AG09309 (cell line): ENCODE measurements at regions not wholly inside any gene's neighbourhood (a gene's known extent, or its start where the extent isn't known, plus 50 kb on each side); places are given as distances from the start of the nearest gene placed in this dataset.

Experiments used
- DNase-seq: peaks from one replicate; pipeline ENCODE4 v3.0.0-alpha.2; 2010; ENCODE audit warnings: low read depth
- H3K4me3 ChIP-seq: 2 replicates; pipeline ENCODE4 v1.5.1; 2011; ENCODE audit warnings: mild to moderate bottlenecking, low read depth, low read length, moderate library complexity; ENCODE audit not compliant: control insufficient read depth
- TF ChIP-seq, protein P1 (sequence below): IDR thresholded peaks from 2 replicates; pipeline ENCODE4 v1.5.1; 2011; ENCODE audit warnings: mild to moderate bottlenecking, low read depth, low read length, inconsistent platforms; ENCODE audit not compliant: insufficient read depth, control insufficient read depth; ENCODE audit errors: missing control alignments

DNA sequence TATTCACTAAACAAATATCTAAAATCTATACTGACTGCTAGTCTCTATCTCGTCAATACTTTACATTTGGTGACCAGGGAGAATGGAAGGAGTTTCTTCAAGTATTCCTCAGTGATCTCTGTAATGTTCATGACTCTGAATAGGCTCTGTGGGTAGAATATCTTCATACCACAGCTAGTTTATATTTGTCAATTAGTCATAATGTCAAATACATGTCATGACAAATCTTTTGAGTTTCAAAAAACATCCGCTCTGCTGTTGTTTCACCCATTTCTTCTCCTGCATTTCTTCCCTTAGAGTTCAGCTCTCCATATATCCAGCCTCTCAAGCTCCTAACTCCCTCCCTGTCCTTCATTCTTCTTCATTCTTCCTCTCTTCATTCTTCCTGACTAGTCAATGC lies 206.5 kb upstream of the FANCL start:
- DNase-seq: no peak
- H3K4me3 ChIP-seq: no peak overlapping the region
- TF ChIP-seq, protein P1, sequence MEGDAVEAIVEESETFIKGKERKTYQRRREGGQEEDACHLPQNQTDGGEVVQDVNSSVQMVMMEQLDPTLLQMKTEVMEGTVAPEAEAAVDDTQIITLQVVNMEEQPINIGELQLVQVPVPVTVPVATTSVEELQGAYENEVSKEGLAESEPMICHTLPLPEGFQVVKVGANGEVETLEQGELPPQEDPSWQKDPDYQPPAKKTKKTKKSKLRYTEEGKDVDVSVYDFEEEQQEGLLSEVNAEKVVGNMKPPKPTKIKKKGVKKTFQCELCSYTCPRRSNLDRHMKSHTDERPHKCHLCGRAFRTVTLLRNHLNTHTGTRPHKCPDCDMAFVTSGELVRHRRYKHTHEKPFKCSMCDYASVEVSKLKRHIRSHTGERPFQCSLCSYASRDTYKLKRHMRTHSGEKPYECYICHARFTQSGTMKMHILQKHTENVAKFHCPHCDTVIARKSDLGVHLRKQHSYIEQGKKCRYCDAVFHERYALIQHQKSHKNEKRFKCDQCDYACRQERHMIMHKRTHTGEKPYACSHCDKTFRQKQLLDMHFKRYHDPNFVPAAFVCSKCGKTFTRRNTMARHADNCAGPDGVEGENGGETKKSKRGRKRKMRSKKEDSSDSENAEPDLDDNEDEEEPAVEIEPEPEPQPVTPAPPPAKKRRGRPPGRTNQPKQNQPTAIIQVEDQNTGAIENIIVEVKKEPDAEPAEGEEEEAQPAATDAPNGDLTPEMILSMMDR: no peak

DNA sequence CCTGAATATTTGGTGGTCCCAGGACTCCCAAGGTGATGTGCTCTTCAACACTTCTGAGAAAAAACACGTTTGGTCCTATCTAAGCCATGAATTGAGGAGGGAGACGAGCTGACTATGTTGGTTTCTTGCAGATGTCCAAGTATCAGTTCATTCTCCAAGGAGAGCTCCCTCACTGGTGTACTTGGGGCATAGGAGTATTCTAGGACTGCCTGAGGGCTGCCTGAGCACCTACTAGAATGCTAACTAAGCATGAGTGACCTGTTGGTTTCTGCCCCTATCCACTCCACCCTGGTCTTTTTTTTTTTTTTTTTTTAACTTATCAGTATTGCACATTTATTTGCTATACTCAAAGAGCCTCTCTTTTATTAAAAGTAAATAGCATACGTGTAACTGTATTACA lies 200.5 kb upstream of the FANCL start:
- TF ChIP-seq, protein P1: no peak
- no peak overlapping the region for H3K4me3 ChIP-seq
- no peak for DNase-seq

DNA sequence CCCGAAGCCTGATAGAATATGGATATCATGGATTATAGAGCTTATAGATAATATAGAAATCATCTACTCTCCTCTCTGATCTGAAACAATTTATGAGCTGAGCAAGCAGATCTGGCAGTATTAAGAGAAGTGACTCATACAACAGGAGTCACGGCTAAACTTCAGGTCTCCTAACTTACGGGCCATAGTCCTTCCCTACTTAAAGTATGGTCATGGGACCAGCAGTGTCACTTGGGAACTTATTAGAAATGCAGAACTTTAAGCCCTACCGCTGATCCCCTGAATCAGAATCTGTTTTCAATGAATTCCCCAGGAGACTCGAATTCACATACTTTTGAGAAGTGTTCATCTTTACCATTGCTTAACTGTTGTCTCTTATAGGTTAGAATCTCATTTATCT lies 195.7 kb upstream of the FANCL start:
- TF ChIP-seq, protein P1: no peak
- no peak overlapping the region for H3K4me3 ChIP-seq
- no peak for DNase-seq

DNA sequence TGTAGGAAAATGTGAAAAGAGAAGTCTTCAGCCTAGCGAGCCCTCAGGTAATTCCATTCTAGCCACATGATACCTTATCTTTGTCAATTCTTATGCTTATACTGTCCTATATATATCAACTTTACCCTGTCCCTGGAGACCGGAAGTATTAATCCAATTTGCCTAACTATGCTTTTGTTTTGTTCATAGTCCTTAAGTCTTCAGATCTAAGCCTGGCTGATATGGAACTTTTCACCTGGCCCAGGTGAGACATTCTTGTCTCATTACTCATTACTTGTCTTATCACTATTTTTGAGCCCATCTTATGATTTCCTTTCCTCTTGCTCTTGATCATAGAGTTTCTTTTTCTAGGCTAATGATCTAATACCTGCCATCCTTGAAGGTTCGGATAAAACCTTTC lies 194.1 kb upstream of the FANCL start:
- no peak for DNase-seq
- no peak overlapping the region for H3K4me3 ChIP-seq
- TF ChIP-seq, protein P1: no peak

DNA sequence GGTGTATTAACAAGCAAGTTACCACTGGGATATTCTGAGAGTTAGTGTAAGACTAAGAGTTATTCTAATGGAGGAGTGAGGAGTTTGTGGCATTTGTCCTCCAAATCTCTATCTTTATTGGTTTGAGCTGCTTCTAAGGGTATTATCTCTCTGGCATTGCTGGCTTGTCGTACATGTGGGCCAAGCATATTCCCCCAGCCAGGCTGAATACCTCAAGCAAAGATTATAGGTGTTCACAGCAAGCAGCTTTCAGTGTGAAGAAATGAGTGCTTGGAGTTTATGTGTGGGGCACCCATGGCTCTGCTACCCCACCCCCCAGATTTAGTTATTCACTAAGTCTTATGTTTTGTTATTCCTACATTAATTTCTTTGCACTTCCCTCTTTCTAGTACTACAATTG lies 193.6 kb upstream of the FANCL start:
- no peak for DNase-seq
- no peak overlapping the region for H3K4me3 ChIP-seq
- TF ChIP-seq, protein P1: no peak

DNA sequence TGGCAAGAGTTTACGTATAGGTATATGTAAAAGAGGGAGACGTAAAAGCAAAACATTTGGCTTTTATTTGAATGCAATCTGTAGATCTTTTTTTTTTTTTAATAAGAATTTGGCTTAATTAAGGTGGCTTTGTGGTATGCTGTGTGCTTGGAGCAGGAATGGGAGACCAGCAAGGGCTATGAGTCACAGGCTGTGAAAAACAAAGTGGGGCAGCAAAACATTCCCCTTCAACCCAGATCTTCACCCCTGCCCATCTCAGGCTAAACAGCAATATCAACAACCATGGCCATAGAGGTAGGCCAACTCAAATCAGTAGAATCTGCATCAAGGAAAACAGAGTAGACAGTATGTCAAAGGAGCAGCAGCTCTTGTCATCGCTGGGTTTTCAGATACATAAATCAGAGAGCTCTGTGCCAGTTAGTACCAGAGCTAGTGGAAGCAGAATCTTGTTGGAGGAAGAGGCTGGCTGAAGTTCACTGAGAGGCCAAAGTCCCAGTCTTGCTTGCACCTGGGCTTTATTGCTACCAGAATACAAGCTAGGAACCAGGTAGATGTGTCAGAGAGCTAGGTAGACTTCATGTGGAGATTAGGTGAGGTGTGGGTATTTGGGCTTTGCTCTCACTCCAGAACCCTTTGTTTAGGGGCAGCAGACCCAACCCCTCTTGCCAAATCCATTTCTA lies 191.5 kb upstream of the FANCL start:
- H3K4me3 ChIP-seq: no peak overlapping the region
- TF ChIP-seq, protein P1: no peak
- no peak for DNase-seq
